ENCODE measurements at regions not wholly inside any gene's neighbourhood (a gene's known extent, or its start where the extent isn't known, plus 50 kb on each side); places are given as distances from the start of the nearest gene placed in this dataset.
"Not testable (repeated sequence)": the region's sequence is repeated elsewhere in the genome, so short reads cannot be mapped to it uniquely, and the experiment has no call there.

DNA sequence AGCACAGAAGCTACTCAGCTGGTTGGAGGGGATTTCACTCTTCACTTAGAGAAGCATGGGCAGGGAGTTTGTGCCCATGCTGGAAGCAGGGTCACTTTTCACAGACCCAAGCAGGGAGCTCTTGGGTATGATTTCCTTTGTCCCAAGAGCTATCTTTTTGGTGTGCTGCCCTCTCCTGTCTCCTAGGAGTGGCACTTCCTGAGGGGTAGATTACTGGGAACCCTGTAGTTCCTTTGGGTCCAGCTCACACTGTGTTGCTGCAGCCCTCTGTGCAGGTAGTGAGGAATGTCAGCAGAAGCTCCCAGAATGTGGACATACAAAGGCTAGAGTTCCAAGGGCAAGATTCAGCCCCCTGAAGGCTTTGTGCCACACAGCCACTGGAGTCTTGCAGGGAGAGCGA, 537.1 kb upstream of the ANO3 start:
- no peak overlapping the region for H3K4me3 ChIP-seq (ENCODE audit: low read depth, low read length)
- no peak for DNase-seq (ENCODE audit: low read depth)
- TF ChIP-seq CTCF (IDR thresholded peaks at IDR 0.05; ENCODE audit: insufficient read depth, low read depth, low read length, missing control alignments) = no peak

- no peak for DNase-seq (ENCODE audit: low read depth)
- TF ChIP-seq CTCF (IDR thresholded peaks at IDR 0.05; ENCODE audit: insufficient read depth, low read depth, low read length, missing control alignments) = no peak
- H3K4me3 ChIP-seq (ENCODE audit: low read depth, low read length) = no peak overlapping the region
Observed at GRCh38 chr11:25816411-25816810, 515.5 kb upstream of the ANO3 start.

DNA sequence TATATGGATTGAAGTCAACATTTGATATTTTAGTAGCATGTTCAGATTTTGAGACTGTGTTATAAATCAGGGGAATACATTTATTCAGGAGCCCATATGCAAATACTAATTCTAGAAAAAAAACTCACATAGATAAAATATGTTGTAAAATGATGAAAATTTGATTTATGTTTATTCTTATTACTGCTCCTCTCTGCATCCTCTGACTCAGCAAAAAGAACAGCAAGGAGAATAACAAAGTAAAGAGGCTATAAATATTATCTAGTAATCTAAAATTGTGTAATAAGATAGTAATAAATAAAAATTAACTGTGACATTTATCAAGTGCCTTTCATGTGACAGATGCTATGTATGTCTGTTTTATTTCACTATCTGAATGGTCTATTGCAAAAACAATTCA, 507.2 kb upstream of the ANO3 start:
- no peak for TF ChIP-seq CTCF (IDR thresholded peaks at IDR 0.05; ENCODE audit: insufficient read depth, low read depth, low read length, missing control alignments)
- no peak for DNase-seq (ENCODE audit: low read depth)
- H3K4me3 ChIP-seq (ENCODE audit: low read depth, low read length) = no peak overlapping the region

GRCh38 chr11:25831485-25831884, 500.4 kb upstream of the ANO3 start:
- DNase-seq (ENCODE audit: low read depth); H3K4me3 ChIP-seq (ENCODE audit: low read depth, low read length): not testable (repeated sequence)

DNA sequence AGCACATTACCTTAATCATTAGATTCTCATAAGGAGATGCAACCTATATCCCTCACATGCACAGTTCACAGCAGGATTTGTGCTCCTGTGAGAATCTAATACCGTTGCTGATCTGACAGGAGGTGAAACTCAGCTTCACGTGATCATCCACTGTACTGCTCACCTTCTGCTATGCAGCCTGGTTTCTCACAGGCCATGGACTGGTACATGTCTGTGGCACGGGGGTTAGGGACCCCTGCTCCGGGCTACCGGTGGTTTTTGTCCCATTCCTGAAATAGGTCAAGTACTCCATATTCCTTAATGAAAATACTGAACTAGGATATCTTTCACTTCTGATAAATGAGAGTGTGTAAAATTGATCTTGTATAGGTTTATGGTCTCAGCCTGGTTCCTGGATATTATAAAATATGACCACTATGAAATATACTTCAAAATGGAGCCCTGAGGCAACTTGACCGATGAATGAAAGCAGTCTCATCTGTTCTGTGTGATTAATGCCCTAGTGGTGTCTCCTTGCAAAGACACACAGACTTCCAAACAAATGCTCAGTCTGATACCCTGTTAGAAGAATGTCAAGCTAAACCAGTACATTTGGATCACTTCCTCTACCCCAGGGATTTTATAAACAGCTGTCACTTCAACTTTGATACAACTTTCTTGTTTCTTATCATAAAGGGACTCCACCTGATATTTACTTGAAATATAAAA, 492.9 kb upstream of the ANO3 start:
- H3K4me3 ChIP-seq (ENCODE audit: low read depth, low read length) = no peak overlapping the region
- TF ChIP-seq CTCF (IDR thresholded peaks at IDR 0.05; ENCODE audit: insufficient read depth, low read depth, low read length, missing control alignments) = no peak
- no peak for DNase-seq (ENCODE audit: low read depth)

- H3K4me3 ChIP-seq (ENCODE audit: low read depth, low read length) = no peak overlapping the region
- DNase-seq (ENCODE audit: low read depth) = no peak
- no peak for TF ChIP-seq CTCF (IDR thresholded peaks at IDR 0.05; ENCODE audit: insufficient read depth, low read depth, low read length, missing control alignments)
Observed at GRCh38 chr11:25844811-25845210, 487.1 kb upstream of the ANO3 start.

DNA sequence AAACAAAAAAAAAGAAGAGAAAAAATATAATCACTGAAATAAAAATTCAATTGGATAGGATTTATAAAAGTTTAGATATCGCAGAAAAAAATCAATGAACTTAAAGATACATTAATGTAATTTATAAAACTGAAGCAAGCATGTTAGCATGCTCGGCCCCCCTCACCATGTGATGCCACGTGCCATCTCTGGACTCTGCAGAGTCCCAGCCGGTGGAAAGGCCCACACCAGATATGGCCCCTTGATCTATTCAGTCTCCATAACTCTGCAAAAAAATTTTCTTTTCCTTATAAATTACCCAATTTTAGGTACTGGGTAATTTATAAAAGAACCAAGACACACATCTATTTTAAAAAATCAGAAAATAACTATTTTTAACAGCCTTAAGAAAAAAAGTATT, 476.0 kb upstream of the ANO3 start:
- no peak overlapping the region for H3K4me3 ChIP-seq (ENCODE audit: low read depth, low read length)
- TF ChIP-seq CTCF (IDR thresholded peaks at IDR 0.05; ENCODE audit: insufficient read depth, low read depth, low read length, missing control alignments) = no peak
- DNase-seq (ENCODE audit: low read depth) = no peak

Data from GM12865 (cell line).